Loucy (cell line): ENCODE measurements at regions not wholly inside any gene's neighbourhood (a gene's known extent, or its start where the extent isn't known, plus 50 kb on each side); places are given as distances from the start of the nearest gene placed in this dataset.

Experiments used
- EZH2phosphoT487 ChIP-seq: fragments of 200-600 bp; IDR thresholded peaks from 2 replicates; pipeline ENCODE4 v1.6.1; 2018; ENCODE audit warnings: antibody characterized with exemption, mild to moderate bottlenecking, moderate library complexity, borderline replicate concordance
- TF ChIP-seq, protein P1 (sequence below): fragments of 200-600 bp; sonication (generic); conservative IDR thresholded peaks from 2 replicates; pipeline ENCODE4 v1.5.1; 2014; ENCODE audit warnings: mild to moderate bottlenecking, antibody characterized with exemption, low read length

DNA sequence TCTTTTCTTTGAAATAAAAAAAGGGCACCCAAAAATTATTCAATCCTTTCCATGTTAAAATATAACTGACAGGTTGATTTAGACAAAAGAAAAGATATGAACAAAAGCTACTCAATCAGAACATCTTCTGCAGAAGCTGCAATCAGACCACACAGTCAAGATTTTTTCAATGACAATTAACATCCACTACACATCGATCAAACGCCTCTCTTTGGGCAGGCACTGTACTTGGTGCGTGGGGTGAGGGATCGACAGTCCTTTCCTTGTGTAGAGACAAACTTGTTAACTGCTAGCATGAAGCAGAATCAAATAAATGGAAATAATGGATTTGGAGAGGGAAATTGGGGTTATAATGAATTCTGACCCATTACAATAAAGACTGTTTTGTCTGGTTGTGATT, 71.2 kb upstream of the SESN3 start:
- TF ChIP-seq, protein P1, sequence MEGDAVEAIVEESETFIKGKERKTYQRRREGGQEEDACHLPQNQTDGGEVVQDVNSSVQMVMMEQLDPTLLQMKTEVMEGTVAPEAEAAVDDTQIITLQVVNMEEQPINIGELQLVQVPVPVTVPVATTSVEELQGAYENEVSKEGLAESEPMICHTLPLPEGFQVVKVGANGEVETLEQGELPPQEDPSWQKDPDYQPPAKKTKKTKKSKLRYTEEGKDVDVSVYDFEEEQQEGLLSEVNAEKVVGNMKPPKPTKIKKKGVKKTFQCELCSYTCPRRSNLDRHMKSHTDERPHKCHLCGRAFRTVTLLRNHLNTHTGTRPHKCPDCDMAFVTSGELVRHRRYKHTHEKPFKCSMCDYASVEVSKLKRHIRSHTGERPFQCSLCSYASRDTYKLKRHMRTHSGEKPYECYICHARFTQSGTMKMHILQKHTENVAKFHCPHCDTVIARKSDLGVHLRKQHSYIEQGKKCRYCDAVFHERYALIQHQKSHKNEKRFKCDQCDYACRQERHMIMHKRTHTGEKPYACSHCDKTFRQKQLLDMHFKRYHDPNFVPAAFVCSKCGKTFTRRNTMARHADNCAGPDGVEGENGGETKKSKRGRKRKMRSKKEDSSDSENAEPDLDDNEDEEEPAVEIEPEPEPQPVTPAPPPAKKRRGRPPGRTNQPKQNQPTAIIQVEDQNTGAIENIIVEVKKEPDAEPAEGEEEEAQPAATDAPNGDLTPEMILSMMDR = no peak
- no peak for TF ChIP-seq EZH2phosphoT487
